ENCODE measurements at regions not wholly inside any gene's neighbourhood (a gene's known extent, or its start where the extent isn't known, plus 50 kb on each side); places are given as distances from the start of the nearest gene placed in this dataset.

- TF ChIP-seq CTCF (IDR thresholded peaks at IDR 0.05) (no peak), EP300 (IDR thresholded peaks at IDR 0.05) (no peak), POLR2AphosphoS5 (IDR thresholded peaks at IDR 0.05) (no peak), POLR2A (IDR thresholded peaks at IDR 0.05) (no peak)
These were observed 156.3 kb upstream of the GSC start for GRCh38 chr14:94926176-94926575.
